GM23338 (cell line): ENCODE measurements at regions not wholly inside any gene's neighbourhood (a gene's known extent, or its start where the extent isn't known, plus 50 kb on each side); places are given as distances from the start of the nearest gene placed in this dataset.

ENCODE experiments used
- ATAC-seq: fragments of 200-7000 bp; cut with Tn5 transposase; 3 replicates; pipeline ENCODE4 v1.9.1; 2020
- DNase-seq: peaks from one replicate; pipeline ENCODE4 v3.0.0-alpha.2; 2015; ENCODE audit warnings: low spot score
- H2AFZ ChIP-seq: fragments of 200-600 bp; sonication (generic); 2 replicates; pipeline ENCODE4 v1.8.0; 2016; ENCODE audit warnings: antibody characterized with exemption, mild to moderate bottlenecking, moderate library complexity
- H3F3A ChIP-seq: fragments of 200-600 bp; sonication (generic); replicated peaks from 2 replicates; pipeline ENCODE4 v1.8.0; 2017; ENCODE audit warnings: antibody characterized with exemption, mixed run types, low read depth
- H3K27ac ChIP-seq: fragments of 200-600 bp; sonication (generic); 2 replicates; pipeline ENCODE4 v1.6.1; 2016; ENCODE audit warnings: low read depth
- H3K27me3 ChIP-seq: fragments of 200-600 bp; sonication (generic); 2 replicates; pipeline ENCODE4 v1.8.0; 2016; ENCODE audit warnings: mild to moderate bottlenecking, mixed run types, moderate library complexity; ENCODE audit not compliant: insufficient read depth
- H3K36me3 ChIP-seq: fragments of 200-600 bp; sonication (generic); 2 replicates; pipeline ENCODE4 v1.8.0; 2016; ENCODE audit warnings: mild to moderate bottlenecking; ENCODE audit not compliant: insufficient read depth
- H3K4me1 ChIP-seq: fragments of 200-600 bp; sonication (generic); 2 replicates; pipeline ENCODE4 v1.8.0; 2016; ENCODE audit warnings: mild to moderate bottlenecking, moderate library complexity; ENCODE audit not compliant: insufficient read depth
- H3K4me2 ChIP-seq: fragments of 200-600 bp; sonication (generic); 2 replicates; pipeline ENCODE4 v1.7.1; 2017; ENCODE audit warnings: mixed run types
- H3K4me3 ChIP-seq: fragments of 200-600 bp; sonication (generic); 2 replicates; pipeline ENCODE4 v1.6.1; 2016; ENCODE audit warnings: mixed run types
- H3K79me2 ChIP-seq: fragments of 200-600 bp; sonication (generic); replicated peaks from 2 replicates; pipeline ENCODE4 v1.8.0; 2017; ENCODE audit warnings: mild to moderate bottlenecking; ENCODE audit not compliant: insufficient read depth
- H3K9me2 ChIP-seq: fragments of 200-600 bp; sonication (generic); 2 replicates; pipeline ENCODE4 v1.8.0; 2017; ENCODE audit not compliant: insufficient read depth
- H4K20me1 ChIP-seq: fragments of 200-600 bp; sonication (generic); replicated peaks from 2 replicates; pipeline ENCODE4 v1.8.0; 2017; ENCODE audit warnings: mild to moderate bottlenecking; ENCODE audit not compliant: insufficient read depth
- H3K27ac Mint-ChIP-seq: 2 replicates; pipeline ENCODE4 v1.8.0; 2020; ENCODE audit warnings: inconsistent platforms, mild to moderate bottlenecking, moderate library complexity, mixed read lengths
- H3K27me3 Mint-ChIP-seq: 3 replicates; pipeline ENCODE4 v1.8.0; 2022; ENCODE audit warnings: low read depth, mild to moderate bottlenecking, moderate library complexity, mixed read lengths, inconsistent platforms; ENCODE audit not compliant: insufficient read depth, poor library complexity
- H3K36me3 Mint-ChIP-seq: 3 replicates; pipeline ENCODE4 v1.8.0; 2021; ENCODE audit warnings: low read depth, mild to moderate bottlenecking, inconsistent platforms, moderate library complexity, mixed read lengths
- H3K4me1 Mint-ChIP-seq: 3 replicates; pipeline ENCODE4 v1.8.0; 2020; ENCODE audit warnings: mild to moderate bottlenecking, inconsistent platforms, mixed read lengths
- H3K4me3 Mint-ChIP-seq: 3 replicates; pipeline ENCODE4 v1.8.0; 2021; ENCODE audit warnings: moderate library complexity, mild to moderate bottlenecking, inconsistent platforms, mixed read lengths
- H3K9me3 Mint-ChIP-seq: 3 replicates; pipeline ENCODE4 v1.8.0; 2020; ENCODE audit warnings: moderate library complexity, mild to moderate bottlenecking, inconsistent platforms, mixed read lengths
- CTCF ChIP-seq, 2 experiments: fragments of 200-600 bp in 1 of 2; sonication (generic) in 1 of 2; conservative IDR thresholded peaks; 2 replicates each; pipeline versions ENCODE4 v1.5.1 to v1.6.1; 2016 to 2017; ENCODE audit warnings: antibody characterized with exemption in 2 of 2, low read depth in 2 of 2, mild to moderate bottlenecking in 2 of 2, moderate library complexity in 1 of 2
- EZH2phosphoT487 ChIP-seq: fragments of 200-600 bp; sonication (generic); IDR thresholded peaks from one replicate; pipeline ENCODE4 v1.8.1; 2018; ENCODE audit warnings: antibody characterized with exemption; ENCODE audit not compliant: unreplicated experiment
- JUNB ChIP-seq: IDR thresholded peaks from one replicate; pipeline ENCODE4 v1.6.1; 2016; ENCODE audit warnings: antibody characterized with exemption; ENCODE audit not compliant: unreplicated experiment
- NANOG ChIP-seq: IDR thresholded peaks from 2 replicates; pipeline ENCODE4 v1.6.1; 2016; ENCODE audit warnings: antibody characterized with exemption, borderline replicate concordance
- POLR2AphosphoS5 ChIP-seq: IDR thresholded peaks from 2 replicates; pipeline ENCODE4 v1.6.1; 2016; ENCODE audit warnings: antibody characterized with exemption, low read depth
- STAT1 ChIP-seq: IDR thresholded peaks from one replicate; pipeline ENCODE4 v1.6.1; 2016; ENCODE audit warnings: antibody characterized with exemption; ENCODE audit not compliant: unreplicated experiment
- ZNF331 ChIP-seq: fragments of 250-450 bp; sonication (Bioruptor Pico); IDR thresholded peaks from 2 replicates; pipeline ENCODE4 v1.5.0; 2020; ENCODE audit warnings: low read depth, mild to moderate bottlenecking, moderate library complexity
- ZNF462 ChIP-seq: fragments of 250-450 bp; sonication (Bioruptor Pico); IDR thresholded peaks from 2 replicates; pipeline ENCODE4 v1.5.0; 2020; ENCODE audit warnings: mild to moderate bottlenecking, moderate library complexity

GRCh38 chr10:34018129-34018528 is 683.7 kb upstream of the NRP1 start:
- Mint-ChIP-seq H3K9me3 (peaks cover 6% of the 10 kb centered on the region), H3K27me3 (peaks cover 3% of the 10 kb centered on the region), H3K36me3 (no peaks in the 10 kb centered on the region; the same call in 2 of the 3 replicates), H3K4me1 (peaks cover 8% of the 10 kb centered on the region; the same call in 2 of the 3 replicates), H3K27ac (no peak overlapping the region), H3K4me3 (no peak overlapping the region)
- Histone ChIP-seq H3K79me2 (no peaks in the 10 kb centered on the region), H3K27me3 (no peaks in the 10 kb centered on the region), H4K20me1 (no peaks in the 10 kb centered on the region), H2AFZ (no peak overlapping the region), H3K4me3 (no peak overlapping the region), H3K27ac (no peak overlapping the region), H3K36me3 (no peaks in the 10 kb centered on the region), H3K4me2 (no peak overlapping the region), H3F3A (no peaks in the 10 kb centered on the region), H3K9me2 (peaks cover 3% of the 10 kb centered on the region; the same call in 1 of the 2 replicates), H3K4me1 (peaks cover 4% of the 10 kb centered on the region)
- DNase-seq (no peak), ATAC-seq (no peak)
- TF ChIP-seq NANOG: no peak
- TF ChIP-seq ZNF331 (CRISPR knock-in tag): no peak
- TF ChIP-seq POLR2AphosphoS5: no peak
- TF ChIP-seq EZH2phosphoT487: no peak
- no peak for TF ChIP-seq STAT1

GRCh38 chr10:34017281-34017680 is 682.8 kb upstream of the NRP1 start:
- TF ChIP-seq ZNF462: no peak
- TF ChIP-seq JUNB: no peak
- peak; percentile 83 to 93 for TF ChIP-seq CTCF (conservative IDR thresholded peaks at IDR 0.05; ENCODE audit: low read depth in 2 of 2)
- Mint-ChIP-seq H3K27ac (no peak overlapping the region), H3K36me3 (no peaks in the 10 kb centered on the region; the same call in 2 of the 3 replicates), H3K27me3 (peaks cover 3% of the 10 kb centered on the region), H3K4me3 (no peak overlapping the region), H3K9me3 (peaks cover 10% of the 10 kb centered on the region), H3K4me1 (peaks cover 8% of the 10 kb centered on the region; the same call in 2 of the 3 replicates)
- Histone ChIP-seq H3K4me2 (no peak overlapping the region), H3F3A (no peaks in the 10 kb centered on the region), H3K9me2 (peaks cover 3% of the 10 kb centered on the region; the same call in 1 of the 2 replicates), H4K20me1 (no peaks in the 10 kb centered on the region), H3K36me3 (no peaks in the 10 kb centered on the region), H3K4me3 (no peak overlapping the region), H3K27me3 (no peaks in the 10 kb centered on the region), H3K4me1 (peaks cover 4% of the 10 kb centered on the region), H3K27ac (no peak overlapping the region), H3K79me2 (no peaks in the 10 kb centered on the region), H2AFZ (no peak overlapping the region; the same call in 1 of the 2 replicates)
- DNase-seq: peak; percentile 87
- peak; percentile 96 for ATAC-seq
